Keratinocyte (primary cell): ENCODE measurements at regions not wholly inside any gene's neighbourhood (a gene's known extent, or its start where the extent isn't known, plus 50 kb on each side); places are given as distances from the start of the nearest gene placed in this dataset.

Source experiments
- EZH2 ChIP-seq: IDR thresholded peaks from one replicate; pipeline ENCODE4 v1.6.1; 2012; ENCODE audit warnings: inconsistent platforms, mild to moderate bottlenecking, low read length, moderate library complexity
- TF ChIP-seq, protein P1 (sequence below), 3 experiments: IDR thresholded peaks in 1 of 3; conservative IDR thresholded peaks in 1 of 3; optimal IDR thresholded peaks in 1 of 3; 2 replicates in 2 of 3; 3 replicates in 1 of 3; pipeline versions ENCODE3 to v1.5.1; 2011; ENCODE audit warnings: low read length in 3 of 3, mild to moderate bottlenecking in 3 of 3, moderate library complexity in 2 of 3, control low read depth in 1 of 3, inconsistent platforms in 1 of 3; ENCODE audit not compliant: insufficient read depth in 2 of 3; ENCODE audit errors: extremely low read depth in 1 of 3

GRCh38 chr13:62321895-62322294, 906.2 kb upstream of the PCDH20 start:
- TF ChIP-seq, protein P1, sequence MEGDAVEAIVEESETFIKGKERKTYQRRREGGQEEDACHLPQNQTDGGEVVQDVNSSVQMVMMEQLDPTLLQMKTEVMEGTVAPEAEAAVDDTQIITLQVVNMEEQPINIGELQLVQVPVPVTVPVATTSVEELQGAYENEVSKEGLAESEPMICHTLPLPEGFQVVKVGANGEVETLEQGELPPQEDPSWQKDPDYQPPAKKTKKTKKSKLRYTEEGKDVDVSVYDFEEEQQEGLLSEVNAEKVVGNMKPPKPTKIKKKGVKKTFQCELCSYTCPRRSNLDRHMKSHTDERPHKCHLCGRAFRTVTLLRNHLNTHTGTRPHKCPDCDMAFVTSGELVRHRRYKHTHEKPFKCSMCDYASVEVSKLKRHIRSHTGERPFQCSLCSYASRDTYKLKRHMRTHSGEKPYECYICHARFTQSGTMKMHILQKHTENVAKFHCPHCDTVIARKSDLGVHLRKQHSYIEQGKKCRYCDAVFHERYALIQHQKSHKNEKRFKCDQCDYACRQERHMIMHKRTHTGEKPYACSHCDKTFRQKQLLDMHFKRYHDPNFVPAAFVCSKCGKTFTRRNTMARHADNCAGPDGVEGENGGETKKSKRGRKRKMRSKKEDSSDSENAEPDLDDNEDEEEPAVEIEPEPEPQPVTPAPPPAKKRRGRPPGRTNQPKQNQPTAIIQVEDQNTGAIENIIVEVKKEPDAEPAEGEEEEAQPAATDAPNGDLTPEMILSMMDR (optimal IDR thresholded peaks at IDR 0.05 in 1 of 3, IDR thresholded peaks at IDR 0.05 in 1 of 3, conservative IDR thresholded peaks at IDR 0.05 in 1 of 3; ENCODE audit: extremely low read depth in 1 of 3, insufficient read depth in 2 of 3, low read length in 3 of 3) = no peak
- no peak for TF ChIP-seq EZH2
